HCT116 (cell line): ENCODE measurements at regions not wholly inside any gene's neighbourhood (a gene's known extent, or its start where the extent isn't known, plus 50 kb on each side); places are given as distances from the start of the nearest gene placed in this dataset.

Experiments used
- CTCF ChIP-seq, 3 experiments: fragments of 200-600 bp in 1 of 3; sonication (generic) in 1 of 3; IDR thresholded peaks in 2 of 3; conservative IDR thresholded peaks in 1 of 3; 2 replicates each; pipeline ENCODE4 v1.5.1; 2012 to 2017; ENCODE audit warnings: low read depth in 2 of 3, low read length in 2 of 3, antibody characterized with exemption in 1 of 3, borderline replicate concordance in 1 of 3, control low read depth in 1 of 3, mild to moderate bottlenecking in 1 of 3, mixed read lengths in 1 of 3, mixed run types in 1 of 3, moderate library complexity in 1 of 3; ENCODE audit not compliant: insufficient read depth in 1 of 3
- REST ChIP-seq: IDR thresholded peaks from 2 replicates; pipeline ENCODE4 v1.6.1; 2012; ENCODE audit warnings: low read depth

- TF ChIP-seq REST (no peak), CTCF (IDR thresholded peaks at IDR 0.05 in 2 of 3, conservative IDR thresholded peaks at IDR 0.05 in 1 of 3; ENCODE audit: borderline replicate concordance in 1 of 3, insufficient read depth in 1 of 3, low read depth in 2 of 3, low read length in 2 of 3) (no peak)
These were observed 140.3 kb upstream of the VANGL1 start for GRCh38 chr1:115501476-115501875.
